ENCODE measurements at regions not wholly inside any gene's neighbourhood (a gene's known extent, or its start where the extent isn't known, plus 50 kb on each side); places are given as distances from the start of the nearest gene placed in this dataset.

DNA sequence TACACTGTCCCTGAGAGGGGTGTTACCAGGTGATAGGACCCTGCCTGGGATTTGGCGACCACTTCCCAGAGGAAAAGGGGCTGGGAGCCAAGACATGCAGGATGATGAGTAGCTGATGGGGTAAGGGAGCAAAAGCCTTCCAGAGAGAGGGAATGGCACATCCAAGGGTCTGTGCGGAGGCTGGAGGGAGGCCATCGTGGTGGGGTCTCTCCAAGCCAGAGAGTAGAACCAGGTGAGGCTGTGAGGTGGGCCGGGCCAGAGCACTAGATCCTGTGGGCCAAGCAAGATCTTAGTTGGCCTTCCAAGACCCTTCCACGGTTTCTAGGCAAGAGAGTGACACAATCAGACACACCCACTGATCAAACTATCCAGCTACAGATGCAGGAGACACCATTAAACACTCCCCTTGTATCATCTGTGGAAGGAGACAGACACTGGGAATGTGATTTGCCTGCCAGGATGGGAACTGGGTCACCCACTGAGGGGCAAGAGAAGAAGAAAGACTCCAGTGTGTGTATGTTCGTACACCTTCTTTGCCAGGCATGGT lies 128.9 kb downstream of the BANF2 start:
- Histone ChIP-seq H3K4me2 (no peak overlapping the region), H3K9me3 (replicated peaks in 1 of 11) (no peaks in the 10 kb centered on the region), H4K20me1 (no peaks in the 10 kb centered on the region), H3K4me1 (peaks cover 8 to 15% (median 11%) of the 10 kb centered on the region in 10 experiments; a peak in 19 of 20 replicates), H3K4me3 (no peak overlapping the region), H3K27ac (no peak overlapping the region), H3K9ac (no peak overlapping the region), H3K27me3 (no peaks in the 10 kb centered on the region), H3K36me3 (no peaks in the 10 kb centered on the region)
- TF ChIP-seq Cebpa-rat (IDR thresholded peaks at IDR 0.05): no peak

DNA sequence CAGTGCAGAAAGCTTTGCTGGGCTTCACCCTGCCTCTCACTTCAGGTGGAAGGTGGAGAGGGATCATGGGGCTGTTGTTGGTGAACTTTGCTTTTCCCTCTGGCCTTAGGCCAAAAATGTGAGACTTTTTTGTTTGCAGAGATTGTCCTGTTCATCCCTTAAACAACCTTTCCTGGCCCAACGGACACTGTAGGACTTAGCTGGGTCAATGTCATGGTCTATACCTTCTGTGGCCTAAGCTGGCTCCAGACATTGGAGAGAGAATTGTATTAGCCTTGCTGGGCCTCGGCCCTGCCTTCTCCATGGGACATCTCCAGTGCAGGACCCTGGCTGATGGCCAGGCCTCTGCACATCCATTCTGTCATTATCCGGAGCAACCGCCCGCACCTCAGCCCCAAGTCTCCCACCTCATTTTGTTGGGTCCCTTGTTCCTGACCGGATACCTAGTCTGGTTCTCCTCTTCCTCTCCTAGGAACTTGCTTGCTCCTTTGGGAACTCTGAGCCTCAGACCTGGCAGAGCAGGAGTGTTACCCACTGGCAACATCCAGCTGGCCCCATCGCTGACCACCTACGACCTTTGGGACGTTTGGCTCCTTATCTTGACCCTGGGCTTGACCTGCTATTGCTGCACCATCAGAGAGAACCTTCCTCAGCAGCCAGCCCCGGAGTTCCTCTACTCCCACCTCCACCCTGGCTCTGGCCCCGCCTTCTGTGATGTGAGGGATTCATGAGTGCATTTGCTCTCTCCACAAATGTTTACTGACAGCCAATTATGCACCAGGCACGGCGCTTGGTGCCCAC lies 128.2 kb downstream of the BANF2 start:
- H3K9ac ChIP-seq: no peak overlapping the region
- TF ChIP-seq Cebpa-rat (IDR thresholded peaks at IDR 0.05): no peak
- no peaks in the 10 kb centered on the region for H3K9me3 ChIP-seq (replicated peaks in 1 of 11)
- H4K20me1 ChIP-seq: no peaks in the 10 kb centered on the region
- H3K27ac ChIP-seq: no peak overlapping the region
- H3K27me3 ChIP-seq: no peaks in the 10 kb centered on the region
- no peaks in the 10 kb centered on the region for H3K36me3 ChIP-seq
- no peak overlapping the region for H3K4me3 ChIP-seq
- peaks cover 8 to 15% (median 11%) of the 10 kb centered on the region in 10 experiments; a peak in 19 of 20 replicates for H3K4me1 ChIP-seq
- no peak overlapping the region for H3K4me2 ChIP-seq

DNA sequence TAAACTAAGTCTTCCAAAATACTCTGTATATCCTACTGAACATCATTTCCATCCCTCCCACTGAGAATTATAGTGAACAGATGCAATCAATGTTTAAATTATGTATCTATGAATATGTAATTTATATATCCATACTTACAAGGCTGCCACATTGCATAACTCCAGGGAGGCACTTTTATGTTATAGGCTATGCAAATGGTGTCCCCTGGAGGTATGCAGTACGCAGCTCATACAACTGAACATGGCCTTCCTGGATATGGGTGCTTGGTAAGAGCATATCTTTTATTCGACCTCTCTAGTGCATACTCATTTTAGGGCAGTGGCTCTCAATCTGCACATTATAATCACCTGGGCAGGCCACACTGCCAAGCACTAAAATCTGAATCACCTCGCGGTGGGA lies 127.3 kb downstream of the BANF2 start:
- no peaks in the 10 kb centered on the region for H3K36me3 ChIP-seq
- TF ChIP-seq Cebpa-rat (IDR thresholded peaks at IDR 0.05): no peak
- H3K27me3 ChIP-seq: no peaks in the 10 kb centered on the region
- H3K4me1 ChIP-seq: peaks cover 10 to 15% (median 13%) of the 10 kb centered on the region in 10 experiments; a peak in 19 of 20 replicates
- H4K20me1 ChIP-seq: no peaks in the 10 kb centered on the region
- H3K4me3 ChIP-seq: no peak overlapping the region
- H3K27ac ChIP-seq: no peak overlapping the region
- no peaks in the 10 kb centered on the region for H3K9me3 ChIP-seq (replicated peaks in 1 of 11)
- no peak overlapping the region for H3K9ac ChIP-seq
- no peak overlapping the region for H3K4me2 ChIP-seq

DNA sequence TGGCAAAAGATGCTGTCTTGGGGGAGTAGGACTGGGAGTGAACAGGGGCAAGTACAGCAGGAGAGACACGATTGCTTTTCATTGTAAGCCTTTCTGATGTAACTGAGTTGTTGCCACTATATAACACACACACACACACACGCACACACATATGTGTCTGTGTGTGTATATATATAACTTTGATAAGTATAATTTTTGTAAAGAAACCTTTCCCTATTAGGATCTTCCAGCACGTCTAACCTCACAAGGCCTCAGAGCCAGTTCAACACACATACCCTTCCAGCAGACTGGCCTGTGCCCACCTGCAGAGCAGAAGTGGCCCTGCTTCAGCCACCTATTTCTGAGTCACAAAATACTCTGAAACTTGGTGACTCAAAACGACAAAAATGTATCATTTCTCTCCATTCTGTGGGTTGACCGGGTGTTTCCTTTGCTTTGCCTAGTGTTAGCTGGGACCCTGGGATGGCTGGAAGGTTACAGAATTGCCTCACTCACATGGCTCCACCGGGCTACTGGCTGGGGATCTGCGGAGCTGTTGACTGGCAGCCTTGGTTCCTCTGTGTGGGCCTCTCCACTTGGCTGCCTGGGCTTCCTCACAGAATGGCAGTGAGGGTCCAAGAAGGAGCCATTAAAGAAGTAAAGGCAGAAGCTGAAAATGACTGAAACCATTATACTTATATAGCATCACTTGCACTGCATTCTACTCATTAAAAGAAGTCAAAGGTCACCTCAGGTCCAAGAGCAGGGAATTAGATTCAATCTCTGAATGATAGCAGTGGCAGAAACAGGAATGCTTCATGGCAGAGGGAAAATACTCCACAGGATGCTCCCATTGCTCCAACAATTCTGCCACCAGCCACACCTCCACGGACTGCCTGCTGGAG lies 126.4 kb downstream of the BANF2 start:
- TF ChIP-seq Cebpa-rat (IDR thresholded peaks at IDR 0.05): no peak
- Histone ChIP-seq H3K9ac (no peak overlapping the region), H3K4me3 (no peak overlapping the region), H3K4me1 (peaks cover 10 to 22% (median 14%) of the 10 kb centered on the region in 10 experiments; a peak in 19 of 20 replicates), H3K36me3 (no peaks in the 10 kb centered on the region), H3K4me2 (peak overlapping the region in 10 of 11 experiments; percentile 17 to 61 (median 50); a peak in 17 of 22 replicates), H4K20me1 (no peaks in the 10 kb centered on the region), H3K27ac (no peak overlapping the region), H3K27me3 (no peaks in the 10 kb centered on the region), H3K9me3 (replicated peaks in 1 of 11) (no peaks in the 10 kb centered on the region)

DNA sequence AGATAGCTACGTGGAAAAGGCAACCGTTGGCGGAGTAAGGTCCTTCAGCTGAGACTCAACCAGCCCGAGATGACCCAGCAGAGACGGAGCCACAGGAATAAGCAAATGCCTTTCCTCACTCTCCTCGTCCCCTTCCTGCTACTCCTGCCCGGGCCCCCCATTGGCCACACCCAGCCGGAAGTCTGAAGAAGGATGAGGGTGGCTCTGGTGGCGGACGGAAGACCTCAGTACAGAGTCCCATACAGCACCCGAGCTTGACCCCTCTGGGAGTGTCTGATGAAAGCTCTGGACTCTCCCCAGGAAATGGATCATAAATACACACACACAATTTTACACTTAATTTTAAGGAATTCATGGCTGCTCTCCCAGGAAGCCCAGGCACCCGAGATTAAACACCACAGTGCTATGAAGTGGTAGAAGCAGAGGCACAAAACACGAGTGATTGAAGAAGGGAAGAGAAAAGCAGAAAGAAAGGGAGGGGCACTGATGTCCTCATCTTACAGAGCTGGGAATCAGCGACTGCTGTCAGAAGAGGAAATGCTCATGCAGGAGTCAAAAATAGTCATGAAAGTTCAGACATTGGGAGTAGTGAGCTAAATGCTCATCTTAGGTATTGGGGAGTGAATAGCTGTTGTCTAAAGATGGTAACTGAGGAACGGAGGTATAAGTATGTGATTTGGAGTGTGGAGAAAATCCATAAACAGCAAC lies 125.6 kb downstream of the BANF2 start:
- H3K4me3 ChIP-seq: no peak overlapping the region
- no peaks in the 10 kb centered on the region for H3K27me3 ChIP-seq
- H3K4me2 ChIP-seq: peak overlapping the region; percentile 17 to 61 (median 47); a peak in 21 of 22 replicates
- H3K36me3 ChIP-seq: no peaks in the 10 kb centered on the region
- peaks cover 0 to 5% (median 0%) of the 10 kb centered on the region in 11 experiments; a peak in 2 of 22 replicates for H3K9me3 ChIP-seq (replicated peaks in 1 of 11)
- H4K20me1 ChIP-seq: no peaks in the 10 kb centered on the region
- no peak overlapping the region for H3K27ac ChIP-seq
- no peak for TF ChIP-seq Cebpa-rat (IDR thresholded peaks at IDR 0.05)
- H3K4me1 ChIP-seq: peaks cover 10 to 22% (median 14%) of the 10 kb centered on the region in 10 experiments; a peak in 19 of 20 replicates
- no peak overlapping the region for H3K9ac ChIP-seq

DNA sequence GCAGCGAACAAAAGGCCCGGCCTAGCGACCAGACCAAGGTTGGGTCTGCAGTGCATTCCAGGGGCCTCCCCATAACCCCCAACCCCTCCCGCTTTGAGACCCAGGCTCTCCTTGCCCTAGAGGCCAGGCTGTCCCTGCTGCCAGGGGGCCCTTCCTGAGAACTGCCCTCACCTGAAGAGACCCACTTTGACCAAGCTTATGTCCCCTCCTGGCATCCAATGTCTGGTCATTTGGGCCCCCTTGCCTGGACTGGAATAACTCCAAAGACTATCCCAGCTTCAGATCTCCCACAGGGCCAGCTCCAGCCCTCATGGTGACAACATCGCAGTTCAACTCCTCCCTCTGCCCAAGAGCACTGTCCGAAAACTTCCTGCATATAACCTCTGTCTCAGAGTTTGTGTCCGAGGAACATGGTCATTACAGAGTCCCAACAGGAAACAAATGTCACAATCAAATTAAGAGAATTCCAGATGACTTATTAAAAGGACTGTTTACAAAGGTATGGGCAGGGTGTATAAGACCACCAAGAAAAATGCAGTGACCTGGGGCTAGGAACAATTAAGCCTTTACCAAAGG lies 125.0 kb downstream of the BANF2 start:
- Histone ChIP-seq H3K27ac (no peak overlapping the region), H3K4me3 (no peak overlapping the region), H4K20me1 (no peaks in the 10 kb centered on the region), H3K9me3 (replicated peaks in 1 of 11) (peaks cover 0 to 11% (median 5%) of the 10 kb centered on the region in 11 experiments; a peak in 12 of 22 replicates), H3K4me2 (peak overlapping the region in 6 of 11 experiments; percentile 33 to 61 (median 53); a peak in 10 of 22 replicates), H3K9ac (no peak overlapping the region), H3K36me3 (no peaks in the 10 kb centered on the region), H3K27me3 (no peaks in the 10 kb centered on the region), H3K4me1 (peaks cover 10 to 22% (median 14%) of the 10 kb centered on the region in 10 experiments; a peak in 19 of 20 replicates)
- no peak for TF ChIP-seq Cebpa-rat (IDR thresholded peaks at IDR 0.05)

DNA sequence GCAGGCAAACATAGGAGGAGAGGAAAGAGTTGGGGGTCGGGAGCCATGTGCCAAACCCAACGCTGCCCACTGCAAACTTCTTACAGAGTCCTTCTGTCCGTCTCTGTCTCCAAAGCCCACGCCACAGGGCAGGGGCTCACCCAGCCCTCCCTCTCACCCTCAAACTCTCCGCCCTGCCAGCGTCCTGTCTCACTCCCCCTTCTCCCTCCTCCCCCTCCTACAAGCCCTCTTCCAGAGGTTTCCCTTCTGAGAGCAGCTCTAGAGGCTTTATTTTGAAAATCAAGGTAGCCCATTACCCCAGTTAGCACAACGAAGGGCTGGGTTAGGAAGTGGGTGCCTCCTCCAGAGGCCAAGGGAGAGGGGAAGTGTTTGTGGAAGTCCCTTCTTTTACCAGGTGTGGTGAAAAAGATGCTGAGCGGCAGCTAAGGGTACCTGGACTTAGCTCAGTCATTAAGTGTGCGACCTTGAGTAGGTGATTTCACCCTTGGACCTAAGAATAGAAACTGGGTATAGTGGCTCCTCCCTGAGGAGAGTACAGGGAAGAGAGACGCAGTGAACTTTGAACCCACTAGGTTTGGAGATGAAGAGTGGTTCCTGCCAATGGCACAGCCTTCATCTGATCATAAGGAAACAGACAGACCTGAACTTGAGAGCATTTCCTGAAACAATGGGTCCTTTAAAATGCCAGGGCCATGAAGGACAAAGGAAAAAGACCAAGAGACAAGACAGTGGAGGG lies 123.8 kb downstream of the BANF2 start:
- H3K27me3 ChIP-seq: no peaks in the 10 kb centered on the region
- no peak for TF ChIP-seq Cebpa-rat (IDR thresholded peaks at IDR 0.05)
- no peak overlapping the region for H3K9ac ChIP-seq
- peaks cover 10 to 22% (median 14%) of the 10 kb centered on the region in 10 experiments; a peak in 19 of 20 replicates for H3K4me1 ChIP-seq
- H4K20me1 ChIP-seq: no peaks in the 10 kb centered on the region
- no peaks in the 10 kb centered on the region for H3K36me3 ChIP-seq
- peaks cover 6 to 21% (median 17%) of the 10 kb centered on the region in 11 experiments; a peak in 19 of 22 replicates for H3K9me3 ChIP-seq (replicated peaks in 1 of 11)
- H3K4me2 ChIP-seq: no peak overlapping the region
- H3K4me3 ChIP-seq: no peak overlapping the region
- no peak overlapping the region for H3K27ac ChIP-seq

All from BLaER1 treated with 17β-estradiol and CSF1 and Interleukin-3, amounts not matched to agents 10 nM and 100 nM (cell line).